ENCODE measurements at regions not wholly inside any gene's neighbourhood (a gene's known extent, or its start where the extent isn't known, plus 50 kb on each side); places are given as distances from the start of the nearest gene placed in this dataset.
"Not testable (repeated sequence)": the region's sequence is repeated elsewhere in the genome, so short reads cannot be mapped to it uniquely, and the experiment has no call there.

- not testable (repeated sequence) for H2BK5ac ChIP-seq (ENCODE audit: low read length); DNase-seq (ENCODE audit: low spot score); H2AK5ac ChIP-seq (ENCODE audit: low read depth, low read length); H2BK120ac ChIP-seq (ENCODE audit: low read depth, low read length); H3K14ac ChIP-seq (ENCODE audit: low read length); H3K27ac ChIP-seq (replicated peaks; ENCODE audit: low read length); H4K91ac ChIP-seq (ENCODE audit: low read depth, low read length, poor library complexity); H3K4me1 ChIP-seq (ENCODE audit: control insufficient read depth in 2 of 2, insufficient read depth in 1 of 2, low read depth in 1 of 2, low read length in 2 of 2); H4K8ac ChIP-seq (ENCODE audit: low read depth, low read length); H3K18ac ChIP-seq (ENCODE audit: low read length); H2BK15ac ChIP-seq (ENCODE audit: low read length); H3K4me3 ChIP-seq (ENCODE audit: low read length in 2 of 2); H3K4ac ChIP-seq (ENCODE audit: low read length); H3K9ac ChIP-seq (ENCODE audit: low read depth, low read length, poor library complexity); H2BK12ac ChIP-seq (ENCODE audit: low read length); H3K4me2 ChIP-seq (ENCODE audit: insufficient read depth, low read length, poor library complexity, severe bottlenecking); H3K23ac ChIP-seq (ENCODE audit: low read depth, low read length, poor library complexity); H3K79me1 ChIP-seq (ENCODE audit: low read depth, low read length); H3K27me3 ChIP-seq (ENCODE audit: control insufficient read depth in 3 of 3, insufficient read depth in 3 of 3, low read depth in 1 of 3, low read length in 3 of 3); H3K9me3 ChIP-seq (replicated peaks in 1 of 2; ENCODE audit: control insufficient read depth in 2 of 2, insufficient read depth in 1 of 2, low read depth in 1 of 2, low read length in 2 of 2); H3K36me3 ChIP-seq (replicated peaks in 1 of 2; ENCODE audit: control insufficient read depth in 2 of 2, insufficient read depth in 2 of 2, low read length in 2 of 2); H2AFZ ChIP-seq (ENCODE audit: low read length)
Measured at GRCh38 chr2:89936559-89936958, 1245.1 kb downstream of the RPIA start.

GRCh38 chr2:89938756-89939155 is 1247.3 kb downstream of the RPIA start:
- not testable (repeated sequence) for H2BK12ac ChIP-seq (ENCODE audit: low read length); H3K27ac ChIP-seq (replicated peaks; ENCODE audit: low read length); H3K36me3 ChIP-seq (replicated peaks in 1 of 2; ENCODE audit: control insufficient read depth in 2 of 2, insufficient read depth in 2 of 2, low read length in 2 of 2); H3K4ac ChIP-seq (ENCODE audit: low read length); H3K18ac ChIP-seq (ENCODE audit: low read length); H3K79me1 ChIP-seq (ENCODE audit: low read depth, low read length); DNase-seq (ENCODE audit: low spot score); H3K9me3 ChIP-seq (replicated peaks in 1 of 2; ENCODE audit: control insufficient read depth in 2 of 2, insufficient read depth in 1 of 2, low read depth in 1 of 2, low read length in 2 of 2); H4K8ac ChIP-seq (ENCODE audit: low read depth, low read length); H4K91ac ChIP-seq (ENCODE audit: low read depth, low read length, poor library complexity); H3K9ac ChIP-seq (ENCODE audit: low read depth, low read length, poor library complexity); H2BK120ac ChIP-seq (ENCODE audit: low read depth, low read length); H3K4me2 ChIP-seq (ENCODE audit: insufficient read depth, low read length, poor library complexity, severe bottlenecking); H2AFZ ChIP-seq (ENCODE audit: low read length); H3K14ac ChIP-seq (ENCODE audit: low read length); H3K27me3 ChIP-seq (ENCODE audit: control insufficient read depth in 3 of 3, insufficient read depth in 3 of 3, low read depth in 1 of 3, low read length in 3 of 3); H3K4me1 ChIP-seq (ENCODE audit: control insufficient read depth in 2 of 2, insufficient read depth in 1 of 2, low read depth in 1 of 2, low read length in 2 of 2); H2AK5ac ChIP-seq (ENCODE audit: low read depth, low read length); H2BK5ac ChIP-seq (ENCODE audit: low read length); H3K23ac ChIP-seq (ENCODE audit: low read depth, low read length, poor library complexity); H3K4me3 ChIP-seq (ENCODE audit: low read length in 2 of 2); H2BK15ac ChIP-seq (ENCODE audit: low read length)
- WGBS, 2 donors (ENCODE audit: extremely low coverage in 2 of 2, insufficient read length in 2 of 2, insufficient replicate concordance in 1 of 2), result no CpG with 5 or more reads among the region's 5 CpGs

- H3K18ac ChIP-seq (ENCODE audit: low read length); H3K9ac ChIP-seq (ENCODE audit: low read depth, low read length, poor library complexity); H3K79me1 ChIP-seq (ENCODE audit: low read depth, low read length); H3K4me2 ChIP-seq (ENCODE audit: insufficient read depth, low read length, poor library complexity, severe bottlenecking); H3K14ac ChIP-seq (ENCODE audit: low read length); H3K27me3 ChIP-seq (ENCODE audit: control insufficient read depth in 3 of 3, insufficient read depth in 3 of 3, low read depth in 1 of 3, low read length in 3 of 3); H2AFZ ChIP-seq (ENCODE audit: low read length); H3K36me3 ChIP-seq (replicated peaks in 1 of 2; ENCODE audit: control insufficient read depth in 2 of 2, insufficient read depth in 2 of 2, low read length in 2 of 2); H2BK5ac ChIP-seq (ENCODE audit: low read length); H2BK15ac ChIP-seq (ENCODE audit: low read length); H4K8ac ChIP-seq (ENCODE audit: low read depth, low read length); H3K4me1 ChIP-seq (ENCODE audit: control insufficient read depth in 2 of 2, insufficient read depth in 1 of 2, low read depth in 1 of 2, low read length in 2 of 2); H2BK120ac ChIP-seq (ENCODE audit: low read depth, low read length); H3K27ac ChIP-seq (replicated peaks; ENCODE audit: low read length); H3K4ac ChIP-seq (ENCODE audit: low read length); H3K9me3 ChIP-seq (replicated peaks in 1 of 2; ENCODE audit: control insufficient read depth in 2 of 2, insufficient read depth in 1 of 2, low read depth in 1 of 2, low read length in 2 of 2); H3K23ac ChIP-seq (ENCODE audit: low read depth, low read length, poor library complexity); H3K4me3 ChIP-seq (ENCODE audit: low read length in 2 of 2); H2AK5ac ChIP-seq (ENCODE audit: low read depth, low read length); DNase-seq (ENCODE audit: low spot score); H2BK12ac ChIP-seq (ENCODE audit: low read length); H4K91ac ChIP-seq (ENCODE audit: low read depth, low read length, poor library complexity): not testable (repeated sequence)
- no CpG with 5 or more reads among the region's 6 CpGs for WGBS, 2 donors (ENCODE audit: extremely low coverage in 2 of 2, insufficient read length in 2 of 2, insufficient replicate concordance in 1 of 2)
Measured at GRCh38 chr2:89944267-89944666, 1252.8 kb downstream of the RPIA start.

GRCh38 chr2:89945004-89945616 is 1253.6 kb downstream of the RPIA start:
- not testable (repeated sequence) for H3K4me1 ChIP-seq (ENCODE audit: control insufficient read depth in 2 of 2, insufficient read depth in 1 of 2, low read depth in 1 of 2, low read length in 2 of 2); H2AFZ ChIP-seq (ENCODE audit: low read length); H3K9me3 ChIP-seq (replicated peaks in 1 of 2; ENCODE audit: control insufficient read depth in 2 of 2, insufficient read depth in 1 of 2, low read depth in 1 of 2, low read length in 2 of 2); H2BK5ac ChIP-seq (ENCODE audit: low read length); H2BK12ac ChIP-seq (ENCODE audit: low read length); H4K91ac ChIP-seq (ENCODE audit: low read depth, low read length, poor library complexity); H2BK120ac ChIP-seq (ENCODE audit: low read depth, low read length); H2BK15ac ChIP-seq (ENCODE audit: low read length); H3K14ac ChIP-seq (ENCODE audit: low read length); H3K18ac ChIP-seq (ENCODE audit: low read length); H3K23ac ChIP-seq (ENCODE audit: low read depth, low read length, poor library complexity); H3K27ac ChIP-seq (replicated peaks; ENCODE audit: low read length); H3K27me3 ChIP-seq (ENCODE audit: control insufficient read depth in 3 of 3, insufficient read depth in 3 of 3, low read depth in 1 of 3, low read length in 3 of 3); H3K4ac ChIP-seq (ENCODE audit: low read length); H3K9ac ChIP-seq (ENCODE audit: low read depth, low read length, poor library complexity); H3K4me3 ChIP-seq (ENCODE audit: low read length in 2 of 2); H4K8ac ChIP-seq (ENCODE audit: low read depth, low read length); DNase-seq (ENCODE audit: low spot score); H2AK5ac ChIP-seq (ENCODE audit: low read depth, low read length); H3K36me3 ChIP-seq (replicated peaks in 1 of 2; ENCODE audit: control insufficient read depth in 2 of 2, insufficient read depth in 2 of 2, low read length in 2 of 2); H3K79me1 ChIP-seq (ENCODE audit: low read depth, low read length); H3K4me2 ChIP-seq (ENCODE audit: insufficient read depth, low read length, poor library complexity, severe bottlenecking)
- WGBS, 2 donors (ENCODE audit: extremely low coverage in 2 of 2, insufficient read length in 2 of 2, insufficient replicate concordance in 1 of 2), result no CpG with 5 or more reads among the region's 6 CpGs
